ENCODE measurements at regions not wholly inside any gene's neighbourhood (a gene's known extent, or its start where the extent isn't known, plus 50 kb on each side); places are given as distances from the start of the nearest gene placed in this dataset.

- no peak for TF ChIP-seq POLR2AphosphoS5 (IDR thresholded peaks at IDR 0.05; ENCODE audit: low read depth, low read length)
- no peak for TF ChIP-seq POLR2A (IDR thresholded peaks at IDR 0.05; ENCODE audit: low read depth, low read length)
- TF ChIP-seq TAF1 (IDR thresholded peaks at IDR 0.05; ENCODE audit: borderline replicate concordance, low read depth, low read length): no peak
Measured at GRCh38 chr7:153224890-153225289, 465.3 kb downstream of the ACTR3B start.
